Peyer's patch (tissue), 4 donors: ENCODE measurements at regions not wholly inside any gene's neighbourhood (a gene's known extent, or its start where the extent isn't known, plus 50 kb on each side); places are given as distances from the start of the nearest gene placed in this dataset.

ENCODE experiments used
- DNase-seq, 3 donors: peaks; one replicate each; pipeline ENCODE4 v3.0.0-alpha.2; 2017 to 2019
- H3K27ac ChIP-seq, 4 donors: fragments of 200-600 bp; sonication (generic); one replicate each; pipeline ENCODE4 v1.5.1; 2016 to 2019
- H3K27me3 ChIP-seq, 2 donors: fragments of 200-600 bp; sonication (generic); one replicate each; pipeline ENCODE4 v1.5.1; 2019
- H3K36me3 ChIP-seq, 3 donors: fragments of 200-600 bp; sonication (generic); one replicate each; pipeline ENCODE4 v1.5.1; 2016 to 2019
- H3K4me1 ChIP-seq, 4 donors: fragments of 200-600 bp; sonication (generic); one replicate each; pipeline ENCODE4 v1.5.1; 2016 to 2019
- H3K4me3 ChIP-seq, 4 donors: fragments of 200-600 bp; sonication (generic); 1 replicate in 3 of 4; 2 replicates in 1 of 4; pipeline ENCODE4 v1.5.1; 2016 to 2019; ENCODE audit warnings: mild to moderate bottlenecking in 1 of 4
- H3K9me3 ChIP-seq, 4 donors: fragments of 200-600 bp; sonication (generic); one replicate each; pipeline ENCODE4 v1.5.1; 2016 to 2019; ENCODE audit warnings: mild to moderate bottlenecking in 1 of 4
- POLR2A ChIP-seq, 2 donors: fragments of 450-650 bp; IDR thresholded peaks; one replicate each; pipeline ENCODE4 v1.5.1; 2017; ENCODE audit warnings: antibody characterized with exemption in 2 of 2, mild to moderate bottlenecking in 2 of 2, moderate library complexity in 2 of 2
- TF ChIP-seq, protein P1 (sequence below), 6 experiments: fragments of 450-650 bp in 4 of 6; fragments of 200-600 bp in 2 of 6; sonication (generic) in 1 of 6; IDR thresholded peaks; one replicate each; pipeline ENCODE4 v1.5.1; 2017 to 2019; ENCODE audit warnings: antibody characterized with exemption in 6 of 6, mild to moderate bottlenecking in 3 of 6, moderate library complexity in 1 of 6

DNA sequence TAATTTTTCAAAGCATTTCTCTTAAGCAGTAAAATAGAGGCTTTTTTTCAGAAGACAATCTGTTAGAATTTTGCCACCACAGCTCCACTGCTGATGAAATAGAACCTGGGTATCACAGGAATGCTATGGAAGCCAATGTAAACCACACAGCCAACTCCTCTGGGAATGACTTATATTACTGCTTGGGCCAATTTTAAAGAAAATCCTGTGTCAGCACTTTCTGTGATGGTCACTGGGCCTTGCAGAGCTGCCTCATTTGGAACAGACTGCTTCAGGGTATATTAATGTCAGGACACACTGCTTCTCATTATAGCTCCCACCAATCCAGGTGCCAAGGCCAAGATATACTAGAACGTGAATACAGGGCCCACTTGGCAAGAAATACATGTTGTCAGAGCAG, 144.1 kb upstream of the ACTBL2 start:
- no peak overlapping the region for H3K27ac ChIP-seq
- no peaks in the 10 kb centered on the region for H3K27me3 ChIP-seq
- no peak for DNase-seq
- H3K4me1 ChIP-seq, result no peaks in the 10 kb centered on the region
- H3K9me3 ChIP-seq, result no peaks in the 10 kb centered on the region
- no peak overlapping the region for H3K4me3 ChIP-seq
- H3K36me3 ChIP-seq, result no peaks in the 10 kb centered on the region
- TF ChIP-seq, protein P1, sequence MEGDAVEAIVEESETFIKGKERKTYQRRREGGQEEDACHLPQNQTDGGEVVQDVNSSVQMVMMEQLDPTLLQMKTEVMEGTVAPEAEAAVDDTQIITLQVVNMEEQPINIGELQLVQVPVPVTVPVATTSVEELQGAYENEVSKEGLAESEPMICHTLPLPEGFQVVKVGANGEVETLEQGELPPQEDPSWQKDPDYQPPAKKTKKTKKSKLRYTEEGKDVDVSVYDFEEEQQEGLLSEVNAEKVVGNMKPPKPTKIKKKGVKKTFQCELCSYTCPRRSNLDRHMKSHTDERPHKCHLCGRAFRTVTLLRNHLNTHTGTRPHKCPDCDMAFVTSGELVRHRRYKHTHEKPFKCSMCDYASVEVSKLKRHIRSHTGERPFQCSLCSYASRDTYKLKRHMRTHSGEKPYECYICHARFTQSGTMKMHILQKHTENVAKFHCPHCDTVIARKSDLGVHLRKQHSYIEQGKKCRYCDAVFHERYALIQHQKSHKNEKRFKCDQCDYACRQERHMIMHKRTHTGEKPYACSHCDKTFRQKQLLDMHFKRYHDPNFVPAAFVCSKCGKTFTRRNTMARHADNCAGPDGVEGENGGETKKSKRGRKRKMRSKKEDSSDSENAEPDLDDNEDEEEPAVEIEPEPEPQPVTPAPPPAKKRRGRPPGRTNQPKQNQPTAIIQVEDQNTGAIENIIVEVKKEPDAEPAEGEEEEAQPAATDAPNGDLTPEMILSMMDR (IDR thresholded peaks at IDR 0.05), result no peak
- TF ChIP-seq POLR2A (IDR thresholded peaks at IDR 0.05), result no peak

GRCh38 chr5:57621624-57622023, 139.0 kb upstream of the ACTBL2 start:
- DNase-seq, result no peak
- no peak for TF ChIP-seq POLR2A (IDR thresholded peaks at IDR 0.05)
- Histone ChIP-seq H3K36me3 (no peaks in the 10 kb centered on the region), H3K9me3 (no peaks in the 10 kb centered on the region), H3K4me1 (no peaks in the 10 kb centered on the region), H3K27me3 (no peaks in the 10 kb centered on the region), H3K4me3 (no peak overlapping the region), H3K27ac (no peak overlapping the region)

- no peak for TF ChIP-seq POLR2A (IDR thresholded peaks at IDR 0.05)
- TF ChIP-seq, protein P1 (IDR thresholded peaks at IDR 0.05), result no peak
- no peaks in the 10 kb centered on the region for H3K9me3 ChIP-seq
Observed at GRCh38 chr5:57618767-57619381, 136.3 kb upstream of the ACTBL2 start.

DNA sequence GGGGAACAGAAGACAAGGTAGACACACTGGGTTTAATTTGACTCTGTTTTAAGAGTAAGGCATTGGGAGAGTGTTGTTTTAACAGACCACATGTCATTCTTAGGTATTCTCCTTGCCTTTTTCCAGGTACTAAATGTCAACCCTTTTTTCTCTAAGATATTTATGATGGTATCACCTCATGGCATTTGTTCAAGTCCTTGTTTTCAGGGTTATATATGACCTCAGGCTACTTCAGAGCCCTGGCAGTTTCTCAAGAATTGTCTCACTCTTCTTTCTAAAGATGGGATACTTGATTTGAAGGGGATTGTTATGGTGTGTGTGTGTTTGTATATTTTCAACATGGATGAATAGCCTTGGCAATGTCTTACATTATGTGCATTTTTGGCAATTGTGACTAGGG, 131.1 kb upstream of the ACTBL2 start:
- no peaks in the 10 kb centered on the region for H3K4me1 ChIP-seq
- DNase-seq, result no peak
- TF ChIP-seq POLR2A (IDR thresholded peaks at IDR 0.05), result no peak
- TF ChIP-seq, protein P1 (IDR thresholded peaks at IDR 0.05), result no peak

More at GRCh38 chr5:57618767-57619381, 136.3 kb upstream of the ACTBL2 start:
- DNase-seq, result no peak
- H3K4me3 ChIP-seq, result no peak overlapping the region
- H3K27ac ChIP-seq, result no peak overlapping the region
- H3K27me3 ChIP-seq, result no peaks in the 10 kb centered on the region
- H3K4me1 ChIP-seq, result no peaks in the 10 kb centered on the region
- no peaks in the 10 kb centered on the region for H3K36me3 ChIP-seq

DNA sequence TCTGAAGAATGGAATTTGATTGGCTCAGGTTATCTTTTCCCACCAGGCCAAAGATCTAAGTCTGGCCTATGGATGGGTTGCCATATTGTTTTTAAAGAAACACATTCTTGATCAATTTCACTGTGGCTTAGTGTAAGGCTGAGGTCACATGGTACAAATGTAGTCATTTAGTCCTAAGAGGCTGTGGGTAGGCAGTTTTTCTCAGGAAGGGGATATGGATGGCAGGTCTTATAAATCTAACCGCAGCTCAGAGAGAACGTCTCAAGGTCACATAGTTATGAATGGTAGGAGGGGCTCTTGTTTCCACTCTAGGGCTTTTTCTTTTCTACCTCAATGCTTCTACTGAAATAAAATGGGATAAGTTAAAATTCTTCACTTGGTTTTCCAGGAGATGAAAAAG, 128.6 kb upstream of the ACTBL2 start:
- Histone ChIP-seq H3K27me3 (no peaks in the 10 kb centered on the region), H3K36me3 (no peaks in the 10 kb centered on the region), H3K4me1 (no peaks in the 10 kb centered on the region), H3K9me3 (no peaks in the 10 kb centered on the region), H3K4me3 (no peak overlapping the region), H3K27ac (no peak overlapping the region)
- TF ChIP-seq, protein P1 (IDR thresholded peaks at IDR 0.05), result no peak
- TF ChIP-seq POLR2A (IDR thresholded peaks at IDR 0.05), result no peak
- DNase-seq, result no peak

More for the DNA sequence above, 131.1 kb upstream of the ACTBL2 start:
- no peaks in the 10 kb centered on the region for H3K9me3 ChIP-seq
- no peaks in the 10 kb centered on the region for H3K36me3 ChIP-seq
- H3K27me3 ChIP-seq, result no peaks in the 10 kb centered on the region
- H3K4me3 ChIP-seq, result no peak overlapping the region
- H3K27ac ChIP-seq, result no peak overlapping the region

DNA sequence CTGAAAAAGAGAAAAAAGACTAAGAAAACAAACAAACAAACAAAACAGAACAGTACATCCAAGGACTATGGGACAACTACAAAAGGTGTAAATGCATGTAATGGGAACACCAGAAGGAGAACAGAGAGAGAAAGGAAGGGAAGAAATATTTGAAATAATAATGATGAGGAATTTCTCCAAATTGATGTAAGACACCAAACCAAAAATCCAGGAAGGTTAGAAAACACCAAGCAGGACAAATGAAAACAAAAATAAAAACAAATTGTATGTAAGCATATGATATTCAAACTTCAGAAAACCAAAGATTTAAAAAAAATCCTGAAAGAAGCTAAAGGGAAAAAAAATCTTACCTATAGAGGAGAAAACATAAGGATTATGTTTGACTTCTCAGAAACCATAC, 125.9 kb upstream of the ACTBL2 start:
- TF ChIP-seq POLR2A (IDR thresholded peaks at IDR 0.05), result no peak
- TF ChIP-seq, protein P1 (IDR thresholded peaks at IDR 0.05), result no peak
- Histone ChIP-seq H3K4me1 (no peaks in the 10 kb centered on the region), H3K27ac (no peak overlapping the region), H3K36me3 (no peaks in the 10 kb centered on the region), H3K4me3 (no peak overlapping the region), H3K9me3 (no peaks in the 10 kb centered on the region), H3K27me3 (no peaks in the 10 kb centered on the region)
- no peak for DNase-seq
